G401.6 (cell line): ENCODE measurements at regions not wholly inside any gene's neighbourhood (a gene's known extent, or its start where the extent isn't known, plus 50 kb on each side); places are given as distances from the start of the nearest gene placed in this dataset.

Experiments used
- FAIRE-seq: peaks from 2 replicates; lab custom pipeline; 2012; peaks lifted over from hg19 to GRCh38; lab: Jason Lieb, UNC

GRCh38 chr5:40037713-40038112 is 612.9 kb upstream of the DAB2 start:
- FAIRE-seq = no peak

DNA sequence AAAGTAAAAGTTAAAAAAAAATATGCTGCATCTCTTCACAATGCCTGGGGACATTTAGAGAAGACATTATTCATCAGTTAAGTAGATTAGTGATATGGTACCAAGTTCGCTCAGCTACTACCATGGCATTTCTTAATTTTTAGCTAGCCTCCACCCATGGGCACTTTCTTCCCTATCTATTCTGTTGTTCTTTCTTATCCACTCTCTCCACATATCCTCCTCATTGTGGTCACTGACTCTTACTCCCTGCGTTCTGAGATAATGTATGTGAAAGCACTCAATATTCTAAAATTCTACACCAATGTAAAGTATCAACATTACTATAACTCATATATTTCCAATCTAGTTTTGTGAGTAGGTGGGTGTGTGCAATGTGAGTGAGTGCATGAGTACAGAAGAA is 609.7 kb upstream of the DAB2 start:
- FAIRE-seq = no peak

DNA sequence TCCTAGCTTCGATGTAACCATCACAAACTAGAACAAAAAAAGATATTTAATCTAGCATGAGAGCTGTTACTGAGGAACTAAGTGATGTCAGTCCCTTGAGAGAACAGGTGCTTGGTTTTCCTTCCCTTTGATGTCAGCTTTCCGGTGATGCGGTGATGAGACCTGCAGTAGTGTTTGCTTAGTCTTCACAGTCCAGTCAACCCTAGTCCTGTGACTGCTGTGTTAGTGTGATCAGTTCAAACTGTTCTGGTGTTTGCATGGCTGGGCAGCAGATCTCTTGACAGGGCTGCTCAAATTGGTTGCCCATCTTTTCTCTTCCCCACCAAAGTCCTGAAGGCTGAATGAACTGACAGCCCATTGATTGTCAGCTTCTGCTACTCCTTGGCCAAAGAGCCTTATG is 608.6 kb upstream of the DAB2 start:
- FAIRE-seq = no peak

- no peak for FAIRE-seq
Observed at GRCh38 chr5:40033009-40033408, 608.2 kb upstream of the DAB2 start.

DNA sequence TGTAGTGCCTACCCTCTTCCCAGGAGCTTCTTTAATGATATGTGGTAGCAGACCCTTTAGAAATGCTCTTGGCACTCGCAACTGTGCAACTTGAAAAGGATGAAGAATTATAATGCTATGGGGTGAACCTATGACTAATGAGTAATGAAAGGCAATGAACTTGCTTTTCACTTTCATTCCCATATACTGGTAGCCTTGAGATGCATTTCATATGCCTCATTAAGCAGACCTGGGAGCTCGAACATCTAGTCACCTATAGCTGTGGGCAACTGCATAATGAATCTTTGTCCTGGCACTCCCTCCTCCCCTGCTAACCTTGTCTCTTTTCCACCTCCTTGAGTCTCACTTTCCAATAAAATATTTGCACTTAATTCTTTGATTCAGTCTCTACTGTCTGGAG is 605.9 kb upstream of the DAB2 start:
- FAIRE-seq = no peak

DNA sequence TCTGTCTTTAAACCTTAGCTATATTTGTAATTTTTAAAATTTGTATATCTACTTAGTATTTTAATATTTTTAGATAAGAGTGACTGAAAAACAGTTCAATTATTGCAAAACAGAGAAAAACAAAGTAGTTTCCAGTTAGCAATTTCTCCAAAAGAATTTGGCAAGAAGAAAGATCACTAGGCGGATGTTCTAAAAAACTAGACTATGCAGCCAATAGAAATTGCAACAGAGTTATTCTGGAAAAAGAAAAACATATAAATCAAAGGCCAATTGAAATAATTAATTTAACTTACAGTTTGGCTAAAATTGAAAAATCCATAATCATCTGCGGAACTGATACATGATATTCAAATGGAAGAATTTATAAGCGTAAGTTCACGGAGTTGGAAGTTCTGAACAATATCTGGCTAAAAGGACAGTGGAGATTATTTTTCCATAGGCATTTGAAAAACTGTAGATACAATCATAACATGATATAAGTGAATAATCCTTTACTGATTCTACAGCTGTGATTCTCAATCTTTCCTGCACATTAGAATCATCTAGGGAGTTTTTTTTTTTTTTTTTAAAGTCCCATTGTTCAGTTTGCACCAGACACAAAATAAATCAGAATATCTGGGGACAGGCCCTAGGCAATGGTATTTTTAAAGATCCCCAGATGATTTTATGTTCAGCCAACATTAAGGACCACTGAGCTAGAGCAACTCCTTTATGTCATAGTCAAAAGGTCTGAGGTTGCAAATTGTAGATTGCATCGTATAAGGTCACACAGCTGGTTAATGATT is 605.1 kb upstream of the DAB2 start:
- FAIRE-seq = no peak

DNA sequence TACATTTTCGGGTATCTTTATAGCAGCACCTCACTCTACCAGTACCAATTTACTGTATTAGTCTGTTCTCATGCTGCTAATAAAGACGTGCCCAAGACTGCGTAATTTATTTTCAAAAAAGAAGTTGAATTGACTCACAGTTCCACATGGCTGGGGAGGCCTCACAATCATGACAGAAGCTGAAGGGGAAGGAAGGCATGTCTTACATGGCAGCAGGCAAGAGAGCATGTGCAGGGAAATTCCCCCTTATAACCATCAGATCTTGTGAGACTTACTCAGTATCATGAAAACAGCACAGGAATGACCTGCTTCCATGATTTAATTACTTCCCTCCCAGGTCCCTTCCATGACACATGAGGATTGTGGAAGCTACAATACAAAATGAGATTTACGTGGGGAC is 602.6 kb upstream of the DAB2 start:
- FAIRE-seq = no peak

DNA sequence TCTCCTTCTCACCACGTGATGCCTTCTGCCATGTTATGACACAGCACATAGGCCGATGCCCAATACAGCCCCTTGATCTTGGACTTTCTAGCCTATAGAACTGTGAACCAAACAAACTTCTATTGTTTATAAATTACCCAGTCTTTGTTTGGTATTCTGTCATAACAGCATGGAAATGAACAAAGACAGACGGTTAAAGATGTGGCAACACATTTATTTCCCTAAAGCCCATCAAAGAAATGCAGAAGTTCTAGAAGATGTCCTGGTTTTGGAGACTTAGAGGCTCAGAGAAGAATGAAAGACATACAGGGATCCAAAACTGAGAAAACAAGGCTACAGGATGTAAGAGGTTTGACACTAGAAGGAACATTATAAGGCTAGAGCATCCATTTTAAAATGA is 600.8 kb upstream of the DAB2 start:
- no peak for FAIRE-seq

DNA sequence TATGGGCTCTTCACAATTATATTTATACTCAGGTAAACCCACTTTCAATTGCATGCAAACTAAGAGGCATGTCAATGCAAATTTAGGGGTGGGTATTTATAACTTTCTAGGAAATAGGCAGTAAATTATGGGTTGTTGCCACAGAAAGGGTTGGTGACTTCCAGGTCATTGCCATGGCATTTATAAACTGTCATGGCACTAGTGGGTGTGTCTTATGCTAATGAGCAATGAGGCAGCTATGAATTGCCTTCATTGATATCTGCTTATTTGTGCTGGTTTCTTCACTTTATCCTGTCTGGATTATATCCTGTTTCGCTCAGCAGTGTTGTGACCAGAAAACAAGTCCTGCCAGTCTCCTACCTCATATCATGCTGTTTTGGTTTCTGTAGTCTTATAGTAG is 597.3 kb upstream of the DAB2 start:
- FAIRE-seq = no peak

DNA sequence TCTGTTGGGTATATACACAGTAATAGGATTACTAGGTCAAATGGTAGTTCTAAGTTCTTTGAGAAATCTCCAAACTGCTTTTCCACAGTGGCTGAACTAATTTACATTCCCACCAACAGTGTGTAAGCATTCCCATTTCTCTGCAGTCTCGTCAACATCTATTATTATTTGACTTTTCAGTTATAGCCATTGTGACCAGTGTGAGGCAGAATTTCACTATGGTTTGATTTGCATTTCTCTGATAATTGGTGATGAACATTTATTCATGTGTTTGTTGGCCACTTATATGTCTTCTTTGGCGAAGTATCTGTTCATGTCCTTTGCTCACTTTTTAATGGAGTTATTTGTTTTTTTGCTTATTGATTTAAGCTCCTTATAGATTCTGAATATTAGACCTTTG is 596.2 kb upstream of the DAB2 start:
- no peak for FAIRE-seq

DNA sequence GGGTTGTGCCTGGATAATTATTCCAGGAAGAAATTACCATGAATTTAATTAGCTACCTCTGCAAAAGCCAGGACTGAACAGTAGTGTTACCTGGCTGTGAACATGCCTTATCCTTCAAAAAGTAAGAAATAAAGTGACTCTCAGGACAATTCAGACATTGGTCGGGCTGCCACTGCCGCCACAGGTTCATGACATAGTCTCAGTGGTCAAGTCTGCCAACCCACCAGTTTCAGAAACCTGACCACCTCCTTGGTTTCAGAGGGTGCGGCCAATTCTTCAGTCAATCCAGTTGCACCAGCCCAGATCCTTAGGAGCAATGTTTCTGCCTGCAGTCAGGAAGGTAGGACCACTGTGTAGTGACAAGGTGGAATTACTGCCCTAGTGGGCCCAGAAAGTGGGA is 593.1 kb upstream of the DAB2 start:
- no peak for FAIRE-seq

- FAIRE-seq = no peak
Observed at GRCh38 chr5:40017135-40017534, 592.4 kb upstream of the DAB2 start.

DNA sequence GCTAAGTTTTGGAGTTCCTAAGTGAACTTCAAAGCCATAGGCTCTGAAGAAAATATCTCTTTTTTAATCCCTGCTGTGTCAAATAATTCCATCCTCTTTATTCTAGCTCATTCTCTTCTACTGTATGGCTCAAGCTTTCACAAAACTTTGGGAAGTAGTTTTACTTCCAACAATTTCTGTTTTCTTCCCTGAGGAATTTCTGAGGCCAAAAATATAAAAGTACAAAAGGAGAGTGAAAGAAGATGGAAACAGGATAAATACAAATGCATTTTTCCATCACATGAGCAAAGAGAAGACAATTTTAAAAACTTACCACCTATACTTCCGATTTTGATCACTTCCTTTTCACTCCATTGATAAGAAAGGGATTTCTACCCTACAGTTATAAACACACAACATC is 585.7 kb upstream of the DAB2 start:
- no peak for FAIRE-seq

- no peak for FAIRE-seq
Observed at GRCh38 chr5:40006260-40006659, 581.5 kb upstream of the DAB2 start.

DNA sequence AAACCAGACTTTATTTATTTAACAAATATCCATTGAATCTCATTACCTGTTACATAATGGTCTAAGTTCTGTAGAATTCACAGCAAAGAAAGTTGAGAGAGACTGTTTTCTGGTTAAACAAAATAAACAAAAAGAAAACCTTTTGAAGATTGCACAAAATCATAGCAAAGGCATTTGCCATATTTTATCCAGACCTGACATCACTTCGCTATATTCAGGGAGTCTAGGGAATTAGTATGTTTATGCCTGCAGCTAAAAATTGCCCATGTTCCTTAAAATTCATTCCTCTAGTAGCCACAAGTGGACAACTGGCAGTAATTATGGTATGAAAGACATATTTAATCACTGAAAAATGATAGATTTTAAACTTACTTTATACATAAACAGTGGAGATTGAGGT is 577.0 kb upstream of the DAB2 start:
- FAIRE-seq = no peak

DNA sequence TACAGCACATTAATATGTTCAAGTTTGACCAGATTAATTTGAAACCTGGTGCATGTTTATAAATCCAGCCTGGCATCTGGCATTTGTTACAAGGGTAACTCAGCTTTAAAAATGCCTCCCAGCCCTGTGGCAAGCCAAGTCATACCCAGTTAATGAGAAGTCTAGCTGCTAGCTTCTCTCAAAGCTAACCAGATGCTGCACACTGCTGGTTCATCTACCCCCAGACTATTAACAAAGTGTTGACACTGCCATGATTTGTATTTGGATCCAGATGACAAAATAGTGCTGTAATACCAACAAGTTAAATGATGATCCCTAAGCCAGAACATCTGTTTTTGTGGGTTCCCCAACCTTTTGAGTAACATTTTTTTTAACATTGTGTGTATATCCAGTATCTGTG is 573.7 kb upstream of the DAB2 start:
- no peak for FAIRE-seq

- no peak for FAIRE-seq
Observed at GRCh38 chr5:39995990-39996389, 571.2 kb upstream of the DAB2 start.

GRCh38 chr5:39992617-39993202 is 567.9 kb upstream of the DAB2 start:
- FAIRE-seq = no peak

- FAIRE-seq = no peak
Observed at GRCh38 chr5:39986614-39987013, 561.8 kb upstream of the DAB2 start.

GRCh38 chr5:39980056-39980455 is 555.3 kb upstream of the DAB2 start:
- FAIRE-seq = no peak

DNA sequence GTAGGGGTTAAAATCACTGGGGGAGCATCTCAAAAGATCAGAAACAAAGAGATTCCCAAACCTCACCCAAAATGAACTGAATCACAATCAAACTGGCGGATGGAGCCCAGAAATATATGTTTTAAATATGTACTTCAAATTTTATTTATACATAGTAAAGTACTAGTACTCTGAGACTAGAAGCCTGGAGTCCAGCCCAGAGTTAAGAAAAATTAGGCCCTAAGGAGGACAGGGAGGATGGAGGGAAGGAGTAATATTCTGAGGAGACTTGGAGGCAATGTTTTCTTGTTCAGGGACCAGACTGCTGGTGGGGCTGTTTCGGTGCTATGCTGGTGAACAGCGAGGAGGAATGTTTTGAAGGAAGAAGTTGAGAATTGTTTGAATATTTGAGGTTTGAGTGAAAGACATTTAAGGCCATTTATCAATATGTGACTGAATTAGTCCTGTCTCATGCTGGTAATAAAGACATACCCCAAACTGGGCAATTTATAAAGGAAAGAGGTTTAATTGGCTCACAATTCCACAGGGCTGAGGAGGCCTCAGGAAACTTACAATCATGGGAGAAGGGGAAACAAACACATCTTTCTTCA is 552.4 kb upstream of the DAB2 start:
- FAIRE-seq = no peak

GRCh38 chr5:39970117-39970798 is 545.5 kb upstream of the DAB2 start:
- FAIRE-seq = no peak

DNA sequence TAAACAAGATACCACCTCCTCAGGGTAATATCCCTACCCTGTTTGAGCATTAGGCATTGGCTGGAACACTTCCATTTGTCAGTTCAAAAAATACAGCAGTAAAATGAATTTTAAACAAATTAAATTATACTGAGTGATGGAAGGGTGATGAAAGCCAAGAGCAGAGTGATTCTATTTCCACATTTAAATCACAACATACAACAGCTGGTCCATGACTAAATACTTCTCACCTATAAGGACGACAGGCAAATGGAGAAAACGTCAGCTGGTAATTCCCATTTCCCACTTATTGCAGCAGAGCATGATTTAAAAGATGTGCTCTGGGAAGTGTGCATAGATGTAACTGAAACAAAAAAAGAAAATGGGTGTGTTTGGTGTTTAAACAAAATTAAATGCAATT is 543.6 kb upstream of the DAB2 start:
- no peak for FAIRE-seq
